ENCODE measurements at regions not wholly inside any gene's neighbourhood (a gene's known extent, or its start where the extent isn't known, plus 50 kb on each side); places are given as distances from the start of the nearest gene placed in this dataset.
A peak's percentile ranks its signal among the peaks of the same experiment; 100 is the strongest.

DNA sequence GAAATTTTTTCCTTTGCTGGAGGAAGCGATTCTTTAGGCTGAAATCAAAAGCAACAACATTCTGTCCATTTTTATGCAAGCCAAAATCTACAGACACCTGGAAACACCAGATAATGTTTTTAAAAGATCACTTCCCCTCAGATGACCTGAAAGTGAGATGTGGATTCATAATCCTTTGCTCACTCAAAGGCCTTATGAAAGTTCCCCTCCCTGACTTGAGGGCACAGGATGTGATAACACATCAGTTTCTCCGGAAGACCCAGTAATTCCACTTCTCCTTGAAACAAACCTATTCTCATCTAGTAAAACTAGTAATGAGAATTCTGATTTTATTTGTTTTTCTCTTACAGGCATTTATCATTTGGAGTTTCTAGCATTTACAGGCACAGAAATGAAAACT is 218.3 kb upstream of the RND3 start:
- Histone ChIP-seq H3K9ac (ENCODE audit: low read length) (no peak overlapping the region), H3K79me2 (ENCODE audit: low read length) (no peaks in the 10 kb centered on the region), H3K27ac (ENCODE audit: low read length) (peak overlapping the region; percentile 14; the same call in 1 of the 2 replicates), H3F3A (ENCODE audit: insufficient read depth, low read length) (peaks cover 8% of the 10 kb centered on the region), H3K36me3 (replicated peaks; ENCODE audit: insufficient read depth, low read length) (no peaks in the 10 kb centered on the region), H3K27me3 (replicated peaks; ENCODE audit: insufficient read depth, low read length) (no peaks in the 10 kb centered on the region), H3K4me1 (ENCODE audit: low read length) (peaks cover 20% of the 10 kb centered on the region), H3K9me2 (replicated peaks; ENCODE audit: insufficient read depth, low read length) (no peaks in the 10 kb centered on the region), H3K4me2 (ENCODE audit: low read depth, low read length) (peak overlapping the region; percentile 4; the same call in 1 of the 2 replicates), H3K4me3 (ENCODE audit: low read length) (no peak overlapping the region), H3K9me3 (replicated peaks; ENCODE audit: insufficient read depth, low read length) (no peaks in the 10 kb centered on the region), H2AFZ (ENCODE audit: low read length) (no peak overlapping the region), H4K20me1 (ENCODE audit: insufficient read depth, low read length) (no peaks in the 10 kb centered on the region)
- TF ChIP-seq, protein P1, sequence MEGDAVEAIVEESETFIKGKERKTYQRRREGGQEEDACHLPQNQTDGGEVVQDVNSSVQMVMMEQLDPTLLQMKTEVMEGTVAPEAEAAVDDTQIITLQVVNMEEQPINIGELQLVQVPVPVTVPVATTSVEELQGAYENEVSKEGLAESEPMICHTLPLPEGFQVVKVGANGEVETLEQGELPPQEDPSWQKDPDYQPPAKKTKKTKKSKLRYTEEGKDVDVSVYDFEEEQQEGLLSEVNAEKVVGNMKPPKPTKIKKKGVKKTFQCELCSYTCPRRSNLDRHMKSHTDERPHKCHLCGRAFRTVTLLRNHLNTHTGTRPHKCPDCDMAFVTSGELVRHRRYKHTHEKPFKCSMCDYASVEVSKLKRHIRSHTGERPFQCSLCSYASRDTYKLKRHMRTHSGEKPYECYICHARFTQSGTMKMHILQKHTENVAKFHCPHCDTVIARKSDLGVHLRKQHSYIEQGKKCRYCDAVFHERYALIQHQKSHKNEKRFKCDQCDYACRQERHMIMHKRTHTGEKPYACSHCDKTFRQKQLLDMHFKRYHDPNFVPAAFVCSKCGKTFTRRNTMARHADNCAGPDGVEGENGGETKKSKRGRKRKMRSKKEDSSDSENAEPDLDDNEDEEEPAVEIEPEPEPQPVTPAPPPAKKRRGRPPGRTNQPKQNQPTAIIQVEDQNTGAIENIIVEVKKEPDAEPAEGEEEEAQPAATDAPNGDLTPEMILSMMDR (IDR thresholded peaks at IDR 0.05; ENCODE audit: low read length) = no peak
- TF ChIP-seq EZH2 (optimal IDR thresholded peaks at IDR 0.05; ENCODE audit: low read depth, low read length) (no peak), EZH2phosphoT487 (IDR thresholded peaks at IDR 0.05; ENCODE audit: low read length) (no peak)
- DNase-seq = peak; percentile 83

DNA sequence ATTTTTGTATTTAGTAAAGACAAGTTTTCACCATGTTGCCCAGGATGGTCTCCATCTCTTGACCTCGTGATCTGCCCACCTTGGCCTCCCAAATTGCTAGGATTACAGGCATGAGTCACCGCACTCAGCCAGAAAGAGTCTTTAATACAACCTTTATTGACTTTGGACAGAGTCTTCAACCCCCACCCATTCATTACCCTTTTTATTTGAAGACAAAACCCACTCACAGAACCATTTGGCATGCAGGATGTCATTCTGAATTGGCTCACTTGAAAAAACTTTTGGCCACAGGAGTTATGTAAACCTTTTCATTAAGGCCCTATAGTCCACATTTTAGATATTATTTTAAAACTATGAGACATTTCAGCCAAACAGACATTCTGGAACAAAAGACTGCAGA is 217.9 kb upstream of the RND3 start:
- no peaks in the 10 kb centered on the region for H3K27me3 ChIP-seq (replicated peaks; ENCODE audit: insufficient read depth, low read length)
- peak overlapping the region; percentile 4; the same call in 1 of the 2 replicates for H3K4me2 ChIP-seq (ENCODE audit: low read depth, low read length)
- no peak overlapping the region for H3K9ac ChIP-seq (ENCODE audit: low read length)
- no peaks in the 10 kb centered on the region for H3K9me2 ChIP-seq (replicated peaks; ENCODE audit: insufficient read depth, low read length)
- H3K36me3 ChIP-seq (replicated peaks; ENCODE audit: insufficient read depth, low read length) = no peaks in the 10 kb centered on the region
- no peak overlapping the region for H2AFZ ChIP-seq (ENCODE audit: low read length)
- no peaks in the 10 kb centered on the region for H3K79me2 ChIP-seq (ENCODE audit: low read length)
- H3F3A ChIP-seq (ENCODE audit: insufficient read depth, low read length) = peaks cover 8% of the 10 kb centered on the region
- no peak for DNase-seq
- no peaks in the 10 kb centered on the region for H4K20me1 ChIP-seq (ENCODE audit: insufficient read depth, low read length)
- peaks cover 20% of the 10 kb centered on the region for H3K4me1 ChIP-seq (ENCODE audit: low read length)
- no peaks in the 10 kb centered on the region for H3K9me3 ChIP-seq (replicated peaks; ENCODE audit: insufficient read depth, low read length)
- TF ChIP-seq, protein P1 (IDR thresholded peaks at IDR 0.05; ENCODE audit: low read length) = no peak
- TF ChIP-seq EZH2 (optimal IDR thresholded peaks at IDR 0.05; ENCODE audit: low read depth, low read length) (no peak), EZH2phosphoT487 (IDR thresholded peaks at IDR 0.05; ENCODE audit: low read length) (no peak)
- no peak overlapping the region for H3K4me3 ChIP-seq (ENCODE audit: low read length)
- H3K27ac ChIP-seq (ENCODE audit: low read length) = peak overlapping the region; percentile 14; the same call in 1 of the 2 replicates

DNA sequence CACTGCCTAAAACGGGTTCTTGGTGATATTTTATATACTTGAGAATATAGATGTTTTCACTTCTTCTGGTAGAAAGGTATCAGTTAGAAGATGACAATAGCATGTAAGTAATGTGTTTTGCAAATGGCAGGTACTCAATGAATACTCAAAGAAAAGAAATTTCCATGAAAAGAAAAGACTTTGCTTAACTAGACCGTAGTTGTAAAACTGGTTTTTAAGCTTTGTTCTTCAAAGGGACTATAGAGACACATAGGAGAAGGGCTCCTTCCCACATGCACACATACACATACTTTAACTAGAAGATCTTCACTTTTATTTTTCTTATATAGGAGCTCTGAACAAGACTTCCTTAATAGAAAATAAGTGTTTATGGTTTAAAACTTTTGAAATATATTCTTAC is 215.3 kb upstream of the RND3 start:
- Histone ChIP-seq H3K9me3 (replicated peaks; ENCODE audit: insufficient read depth, low read length) (no peaks in the 10 kb centered on the region), H4K20me1 (ENCODE audit: insufficient read depth, low read length) (no peaks in the 10 kb centered on the region), H3K4me2 (ENCODE audit: low read depth, low read length) (no peak overlapping the region), H3K27ac (ENCODE audit: low read length) (no peak overlapping the region), H3K9me2 (replicated peaks; ENCODE audit: insufficient read depth, low read length) (no peaks in the 10 kb centered on the region), H3K79me2 (ENCODE audit: low read length) (no peaks in the 10 kb centered on the region), H3K9ac (ENCODE audit: low read length) (no peak overlapping the region), H3K36me3 (replicated peaks; ENCODE audit: insufficient read depth, low read length) (no peaks in the 10 kb centered on the region), H3K4me3 (ENCODE audit: low read length) (no peak overlapping the region), H3F3A (ENCODE audit: insufficient read depth, low read length) (peaks cover 8% of the 10 kb centered on the region), H2AFZ (ENCODE audit: low read length) (no peak overlapping the region), H3K4me1 (ENCODE audit: low read length) (peaks cover 20% of the 10 kb centered on the region), H3K27me3 (replicated peaks; ENCODE audit: insufficient read depth, low read length) (no peaks in the 10 kb centered on the region)
- TF ChIP-seq EZH2phosphoT487 (IDR thresholded peaks at IDR 0.05; ENCODE audit: low read length) (no peak), EZH2 (optimal IDR thresholded peaks at IDR 0.05; ENCODE audit: low read depth, low read length) (no peak)
- TF ChIP-seq, protein P1 (IDR thresholded peaks at IDR 0.05; ENCODE audit: low read length) = no peak
- no peak for DNase-seq
